ENCODE measurements at regions not wholly inside any gene's neighbourhood (a gene's known extent, or its start where the extent isn't known, plus 50 kb on each side); places are given as distances from the start of the nearest gene placed in this dataset.

DNA sequence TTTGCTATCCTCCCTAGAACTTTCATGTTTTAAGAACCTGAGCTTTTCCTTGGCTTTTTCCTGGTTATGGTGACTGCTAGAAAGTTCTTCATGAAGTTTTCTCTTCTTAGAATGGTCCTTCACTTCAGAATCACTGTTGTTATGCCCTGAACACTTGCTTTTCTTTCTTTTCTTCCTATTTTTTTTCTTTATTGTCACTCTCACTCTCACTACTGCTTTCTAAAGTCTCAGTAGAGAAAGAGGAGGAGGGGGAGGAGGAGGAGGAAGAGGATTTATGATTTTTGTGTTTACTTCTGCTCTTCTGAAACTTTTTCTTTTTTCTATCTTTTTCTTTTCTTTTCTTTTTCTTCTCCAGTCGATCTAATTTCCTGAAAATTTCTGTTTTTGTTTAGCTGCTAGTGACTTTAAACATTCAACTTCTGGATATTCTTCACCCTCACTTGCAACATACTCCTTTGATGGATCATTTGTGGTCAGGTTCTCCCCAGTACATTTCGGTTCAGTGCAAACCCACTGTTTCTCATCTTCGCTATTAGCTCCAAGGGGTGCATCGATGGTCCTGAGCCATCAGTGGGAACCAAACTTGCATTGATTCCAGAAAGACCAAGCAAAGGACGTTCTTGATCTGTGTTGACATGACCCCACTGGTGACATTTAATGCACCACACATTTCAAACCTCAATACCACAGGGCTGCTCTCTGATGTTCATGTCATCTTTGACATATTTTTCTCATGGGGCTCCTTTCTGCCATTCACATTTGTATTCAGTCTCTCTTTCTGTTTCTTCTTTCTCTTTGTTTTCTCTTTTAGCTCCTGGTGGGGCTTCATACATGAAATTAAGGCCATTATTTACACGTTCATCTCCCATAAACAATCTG, 81.6 kb upstream of the HAND1 start:
- no peak overlapping the region for H4K8ac ChIP-seq (ENCODE audit: extremely low read depth, insufficient read depth, low read length)
- H3K27ac ChIP-seq (ENCODE audit: low read depth, low read length), result no peak overlapping the region
- no peak overlapping the region for H3K4me3 ChIP-seq (ENCODE audit: extremely low read depth in 1 of 4, insufficient read depth in 2 of 4, low read depth in 3 of 4, low read length in 4 of 4)
- no peaks in the 10 kb centered on the region for H3K23me2 ChIP-seq (ENCODE audit: low read depth, low read length)
- no peaks in the 10 kb centered on the region for H4K20me1 ChIP-seq (replicated peaks in 1 of 2; ENCODE audit: control insufficient read depth in 1 of 2, insufficient read depth in 2 of 2, low read length in 2 of 2)
- no peak overlapping the region for H2AK5ac ChIP-seq (ENCODE audit: low read depth, low read length)
- H4K91ac ChIP-seq (replicated peaks; ENCODE audit: insufficient read length, low read length), result no peak overlapping the region
- no peak overlapping the region for H3K4me2 ChIP-seq (ENCODE audit: insufficient read depth in 1 of 2, low read depth in 2 of 2, low read length in 2 of 2)
- 84% methylated on average over 6 of the region's 6 CpGs; no CpG with 5 or more reads in 1 of the 2 experiments for WGBS, 2 experiments (ENCODE audit: extremely low coverage in 1 of 2, insufficient coverage in 1 of 2, insufficient read length in 1 of 2, insufficient replicate concordance in 2 of 2, low coverage in 1 of 2, low lambda C conversion rate in 2 of 2, missing lambda C conversion rate in 1 of 2)
- no peaks in the 10 kb centered on the region for H3K9me3 ChIP-seq (ENCODE audit: insufficient read depth in 2 of 2, low read depth in 1 of 2, low read length in 1 of 2)
- H3K79me1 ChIP-seq (ENCODE audit: low read depth, low read length), result no peaks in the 10 kb centered on the region
- TF ChIP-seq SIN3A (conservative IDR thresholded peaks at IDR 0.05 in 1 of 2, IDR thresholded peaks at IDR 0.05 in 1 of 2; ENCODE audit: low read depth in 1 of 2, low read length in 2 of 2) (no peak), RXRA (IDR thresholded peaks at IDR 0.05; ENCODE audit: insufficient read depth, low read depth, low read length) (no peak), CHD2 (IDR thresholded peaks at IDR 0.05; ENCODE audit: low read length) (no peak), FOSL1 (IDR thresholded peaks at IDR 0.05; ENCODE audit: insufficient read depth, low read depth, low read length) (no peak), NANOG (IDR thresholded peaks at IDR 0.05; ENCODE audit: insufficient read depth, low read depth, low read length, poor library complexity, severe bottlenecking) (no peak), CBX8 (IDR thresholded peaks at IDR 0.05; ENCODE audit: borderline replicate concordance, low read depth, low read length) (no peak), KDM4A (IDR thresholded peaks at IDR 0.05; ENCODE audit: low read depth, low read length, severe bottlenecking) (no peak)
- H2BK120ac ChIP-seq (replicated peaks; ENCODE audit: low read depth, low read length), result no peak overlapping the region
- H3K23ac ChIP-seq (ENCODE audit: insufficient read length), result no peak overlapping the region
- H3K56ac ChIP-seq (replicated peaks; ENCODE audit: insufficient read length, low read depth, low read length), result no peak overlapping the region
- no peak overlapping the region for H2BK5ac ChIP-seq (ENCODE audit: low read depth, low read length)
- no peak for DNase-seq (ENCODE audit: low read depth in 1 of 2, low spot score in 2 of 2)
- H3K4me1 ChIP-seq (replicated peaks in 1 of 4; ENCODE audit: control insufficient read depth in 3 of 4, insufficient read depth in 4 of 4, low read length in 3 of 4), result no peaks in the 10 kb centered on the region
- H2AFZ ChIP-seq (ENCODE audit: low read length), result no peak overlapping the region
- FAIRE-seq, result no peak
- no peak overlapping the region for H3K14ac ChIP-seq (ENCODE audit: insufficient read length)
- no peaks in the 10 kb centered on the region for H3K36me3 ChIP-seq (ENCODE audit: control insufficient read depth in 2 of 4, insufficient read depth in 4 of 4, low read length in 3 of 4)
- H3K27me3 ChIP-seq (replicated peaks in 1 of 4; ENCODE audit: control insufficient read depth in 3 of 4, extremely low read depth in 1 of 4, insufficient read depth in 3 of 4, low read length in 3 of 4), result no peaks in the 10 kb centered on the region
- H2BK12ac ChIP-seq (ENCODE audit: low read depth, low read length), result no peak overlapping the region
- no peak overlapping the region for H3K18ac ChIP-seq (ENCODE audit: extremely low read depth, low read length)
- H2BK20ac ChIP-seq (ENCODE audit: low read length), result no peak overlapping the region
- H4K5ac ChIP-seq (ENCODE audit: insufficient read length, low read depth, low read length), result no peak overlapping the region
- ChIA-PET CTCF (ENCODE audit: partially characterized antibody) (interaction anchor here (0.7 to 1.5 kb wide), 4 partner anchors 9 to 12 kb away, joined by 3 to 4 read pairs (median 3); no protein-coding TSS in a partner anchor), POLR2A (ENCODE audit: partially characterized antibody) (interaction anchor here (0.9 kb wide), 1 partner anchor 154 kb away, joined by 3 read pairs; no protein-coding TSS in a partner anchor)
- H2BK15ac ChIP-seq (ENCODE audit: low read length), result no peak overlapping the region
- H3K4ac ChIP-seq (replicated peaks; ENCODE audit: insufficient read length, low read depth, low read length), result no peak overlapping the region
- no peak overlapping the region for H3K9ac ChIP-seq (replicated peaks in 1 of 4; ENCODE audit: extremely low read depth in 1 of 4, low read depth in 3 of 4, low read length in 3 of 4)
- H3K79me2 ChIP-seq (ENCODE audit: control insufficient read depth in 1 of 2, insufficient read depth in 2 of 2, low read length in 2 of 2), result no peaks in the 10 kb centered on the region
